ENCODE measurements at regions not wholly inside any gene's neighbourhood (a gene's known extent, or its start where the extent isn't known, plus 50 kb on each side); places are given as distances from the start of the nearest gene placed in this dataset.

DNA sequence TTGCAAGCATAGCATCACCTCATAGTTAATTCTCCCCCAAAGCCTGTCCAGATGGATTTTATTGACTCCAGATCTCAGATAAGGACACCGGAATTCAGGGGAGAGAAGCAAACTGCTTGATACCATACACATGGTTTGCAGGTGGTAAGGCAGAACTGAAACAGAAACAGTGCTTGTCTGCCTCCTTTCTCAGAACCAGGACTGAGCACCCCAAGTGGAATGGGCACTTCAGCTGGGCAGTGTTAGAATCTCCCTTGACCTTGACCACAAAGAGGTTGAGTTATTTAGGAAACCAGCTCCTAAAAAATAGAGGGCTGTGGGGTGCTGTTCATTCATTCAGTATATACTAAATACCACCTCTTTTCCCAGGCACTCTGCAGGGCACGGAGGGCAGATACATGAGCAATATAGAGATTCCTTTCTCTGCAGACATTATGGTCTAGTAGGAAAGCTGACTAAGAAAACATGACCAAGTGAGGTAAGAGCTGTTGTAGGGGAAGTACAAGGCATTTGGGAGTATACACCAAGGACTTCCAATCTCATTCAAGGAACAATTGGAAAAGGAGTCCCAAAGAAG is 185.2 kb downstream of the C1orf94 start:
- TF ChIP-seq, protein P1, sequence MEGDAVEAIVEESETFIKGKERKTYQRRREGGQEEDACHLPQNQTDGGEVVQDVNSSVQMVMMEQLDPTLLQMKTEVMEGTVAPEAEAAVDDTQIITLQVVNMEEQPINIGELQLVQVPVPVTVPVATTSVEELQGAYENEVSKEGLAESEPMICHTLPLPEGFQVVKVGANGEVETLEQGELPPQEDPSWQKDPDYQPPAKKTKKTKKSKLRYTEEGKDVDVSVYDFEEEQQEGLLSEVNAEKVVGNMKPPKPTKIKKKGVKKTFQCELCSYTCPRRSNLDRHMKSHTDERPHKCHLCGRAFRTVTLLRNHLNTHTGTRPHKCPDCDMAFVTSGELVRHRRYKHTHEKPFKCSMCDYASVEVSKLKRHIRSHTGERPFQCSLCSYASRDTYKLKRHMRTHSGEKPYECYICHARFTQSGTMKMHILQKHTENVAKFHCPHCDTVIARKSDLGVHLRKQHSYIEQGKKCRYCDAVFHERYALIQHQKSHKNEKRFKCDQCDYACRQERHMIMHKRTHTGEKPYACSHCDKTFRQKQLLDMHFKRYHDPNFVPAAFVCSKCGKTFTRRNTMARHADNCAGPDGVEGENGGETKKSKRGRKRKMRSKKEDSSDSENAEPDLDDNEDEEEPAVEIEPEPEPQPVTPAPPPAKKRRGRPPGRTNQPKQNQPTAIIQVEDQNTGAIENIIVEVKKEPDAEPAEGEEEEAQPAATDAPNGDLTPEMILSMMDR (conservative IDR thresholded peaks at IDR 0.05): no peak
- TF ChIP-seq ZFX (IDR thresholded peaks at IDR 0.05): no peak
